SH-SY5Y (cell line): ENCODE measurements at regions not wholly inside any gene's neighbourhood (a gene's known extent, or its start where the extent isn't known, plus 50 kb on each side); places are given as distances from the start of the nearest gene placed in this dataset.

Experiments used
- GATA2 ChIP-seq: IDR thresholded peaks from 2 replicates; pipeline ENCODE4 v1.6.1; 2011; ENCODE audit warnings: mild to moderate bottlenecking, low read depth, low read length
- GATA3 ChIP-seq: IDR thresholded peaks from 2 replicates; pipeline ENCODE4 v1.6.1; 2011; ENCODE audit warnings: low read depth, mild to moderate bottlenecking, low read length, moderate library complexity

DNA sequence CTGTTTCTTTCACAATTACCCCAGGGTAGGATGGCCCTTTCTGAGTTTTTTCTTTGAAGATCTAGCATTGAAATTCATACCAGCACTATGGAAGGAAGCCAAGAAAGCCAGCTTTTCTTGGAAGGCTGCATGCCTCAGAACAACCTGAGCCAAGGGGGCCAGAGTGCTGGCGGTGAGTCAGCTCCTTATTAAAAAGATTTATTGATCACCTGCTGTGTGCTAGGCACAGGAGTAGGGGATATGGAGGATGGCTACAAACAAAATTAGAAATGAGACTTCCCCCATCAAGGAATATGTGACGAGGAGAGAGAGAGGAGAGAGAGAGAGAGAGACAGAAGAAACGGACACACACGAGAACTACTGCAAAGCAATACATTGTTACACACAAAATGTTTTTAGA is 184.6 kb upstream of the PUM3 start:
- TF ChIP-seq GATA2 (no peak), GATA3 (no peak)
